Endothelial cell of umbilical vein (primary cell): ENCODE measurements at regions not wholly inside any gene's neighbourhood (a gene's known extent, or its start where the extent isn't known, plus 50 kb on each side); places are given as distances from the start of the nearest gene placed in this dataset.

Experiments used
- BruUV-seq: library from RNA; stranded (reverse); fragments of 400-500 nt; replicated peaks from 2 replicates; lab custom pipeline; 2021; lab: Mats Ljungman, UMichigan
- CTCF ChIA-PET: fragments of 300-600, 350-600 bp; sonication (Branson Sonifier 250); formaldehyde crosslinking; loops from one replicate; lab custom pipeline; 2021; ENCODE audit warnings: antibody characterized with exemption, inconsistent platforms; lab: Charles Lee
- POLR2A ChIA-PET: fragments of 300-600, 350-600 bp; sonication (Branson Sonifier 250); formaldehyde crosslinking; loops from one replicate; lab custom pipeline; 2021; ENCODE audit warnings: antibody characterized with exemption, inconsistent platforms; lab: Charles Lee
- DNase-seq: peaks from one replicate; pipeline ENCODE4 v3.0.0-alpha.2; 2011; ENCODE audit warnings: low read depth, low spot score
- FAIRE-seq: peaks from 2 replicates; lab custom pipeline; 2011; peaks lifted over from hg19 to GRCh38; lab: Jason Lieb, UNC
- H2AFZ ChIP-seq: 2 replicates; pipeline ENCODE4 v1.6.0; 2012; ENCODE audit warnings: low read depth, low read length, control low read depth, inconsistent platforms
- H3K27ac ChIP-seq: 2 replicates; pipeline ENCODE4 v1.5.1; 2011; ENCODE audit warnings: low read depth, mild to moderate bottlenecking, control low read depth, low read length, moderate library complexity; ENCODE audit not compliant: insufficient read depth
- H3K27me3 ChIP-seq, 2 experiments: 2 replicates each; pipeline versions ENCODE4 v1.6.0 to v1.6.1; 2011; ENCODE audit warnings: low read length in 2 of 2, mixed read lengths in 1 of 2; ENCODE audit not compliant: control insufficient read depth in 2 of 2, insufficient read depth in 2 of 2
- H3K36me3 ChIP-seq, 2 experiments: 2 replicates in 1 of 2; 3 replicates in 1 of 2; pipeline ENCODE4 v1.5.1; 2011; ENCODE audit warnings: low read length in 2 of 2, mild to moderate bottlenecking in 1 of 2, moderate library complexity in 1 of 2; ENCODE audit not compliant: control insufficient read depth in 2 of 2, insufficient read depth in 2 of 2; ENCODE audit errors: extremely low read depth in 1 of 2
- H3K4me1 ChIP-seq: 3 replicates; pipeline ENCODE4 v1.5.1; 2011; ENCODE audit warnings: mild to moderate bottlenecking, low read length; ENCODE audit not compliant: control insufficient read depth, insufficient read depth; ENCODE audit errors: extremely low read depth
- H3K4me2 ChIP-seq: 2 replicates; pipeline ENCODE4 v1.6.1; 2011; ENCODE audit warnings: low read length, control low read depth, mixed read lengths; ENCODE audit not compliant: insufficient read depth
- H3K4me3 ChIP-seq, 3 experiments: fragments of 200-600 bp in 1 of 3; sonication (generic), shearing (Covaris generic) in 1 of 3; replicated peaks in 1 of 3; 2 replicates each; pipeline ENCODE4 v1.5.1; 2011 to 2016; ENCODE audit warnings: control low read depth in 3 of 3, low read length in 3 of 3, mild to moderate bottlenecking in 2 of 3, inconsistent platforms in 1 of 3, low read depth in 1 of 3, moderate library complexity in 1 of 3; ENCODE audit not compliant: insufficient read depth in 1 of 3
- H3K79me2 ChIP-seq: 2 replicates; pipeline ENCODE4 v1.6.0; 2012; ENCODE audit warnings: low read length, inconsistent platforms; ENCODE audit not compliant: control insufficient read depth, insufficient read depth
- H3K9ac ChIP-seq: replicated peaks from 2 replicates; pipeline ENCODE3; 2011; ENCODE audit warnings: low read length, control low read depth; ENCODE audit not compliant: insufficient read depth; ENCODE audit errors: extremely low read depth
- H3K9me1 ChIP-seq: replicated peaks from 3 replicates; pipeline ENCODE4 v1.6.0; 2011; ENCODE audit warnings: mild to moderate bottlenecking, low read length; ENCODE audit not compliant: control insufficient read depth, insufficient read depth; ENCODE audit errors: extremely low read depth
- H3K9me3 ChIP-seq: replicated peaks from 2 replicates; pipeline ENCODE4 v1.5.1; 2012; ENCODE audit warnings: low read length, inconsistent platforms; ENCODE audit not compliant: control insufficient read depth, insufficient read depth
- H4K20me1 ChIP-seq: replicated peaks from 2 replicates; pipeline ENCODE3; 2011; ENCODE audit warnings: mild to moderate bottlenecking, low read length; ENCODE audit not compliant: control insufficient read depth, insufficient read depth; ENCODE audit errors: extremely low read depth
- EZH2 ChIP-seq: IDR thresholded peaks from 2 replicates; pipeline ENCODE4 v1.6.1; 2012; ENCODE audit warnings: borderline replicate concordance, low read depth, mild to moderate bottlenecking, moderate library complexity, low read length, inconsistent platforms; ENCODE audit not compliant: severe bottlenecking
- FOS ChIP-seq: IDR thresholded peaks from 2 replicates; pipeline ENCODE4 v1.6.1; 2011; ENCODE audit warnings: mild to moderate bottlenecking, low read length, moderate library complexity, borderline replicate concordance; ENCODE audit not compliant: insufficient read depth
- GATA2 ChIP-seq: IDR thresholded peaks from 2 replicates; pipeline ENCODE4 v1.7.0; 2011; ENCODE audit warnings: low read depth, mild to moderate bottlenecking, moderate library complexity, mixed read lengths, low read length; ENCODE audit not compliant: insufficient read length, insufficient read depth
- JUN ChIP-seq: IDR thresholded peaks from 2 replicates; pipeline ENCODE4 v1.6.1; 2011; ENCODE audit warnings: borderline replicate concordance, low read depth; ENCODE audit not compliant: insufficient read length, insufficient read depth
- MYC ChIP-seq: IDR thresholded peaks from one replicate; pipeline ENCODE4 v1.6.1; 2011; ENCODE audit warnings: mild to moderate bottlenecking, low read depth, low read length
- POLR2A ChIP-seq: IDR thresholded peaks from 2 replicates; pipeline ENCODE4 v1.6.1; 2012; ENCODE audit warnings: low read depth, mild to moderate bottlenecking, control low read depth, low read length
- POLR2AphosphoS5 ChIP-seq: IDR thresholded peaks from 2 replicates; pipeline ENCODE4 v1.6.1; 2012; ENCODE audit warnings: low read depth, mild to moderate bottlenecking, control low read depth, low read length, moderate library complexity; ENCODE audit not compliant: insufficient read depth
- dilution Hi-C: fragments of 300-500 bp; cut with MboI; formaldehyde crosslinking; loops from one replicate; pipeline ENCODE4 v1.15.0; 2019; ENCODE audit warnings: low sequenced_read_pairs; ENCODE audit not compliant: extremely low pct_ligation_motif_present
- intact Hi-C: fragments of 100-400 bp; cut with micrococcal nuclease; formaldehyde crosslinking; loops from one replicate; pipeline ENCODE4 v1.10.0; 2022
- TF ChIP-seq, protein P1 (sequence below): IDR thresholded peaks from 2 replicates; pipeline ENCODE4 v1.6.1; 2011; ENCODE audit not compliant: insufficient read depth, insufficient read length
- TF ChIP-seq, protein P2 (sequence below), 2 donors: IDR thresholded peaks; 1 replicate in 1 of 2; 2 replicates in 1 of 2; pipeline ENCODE4 v1.5.1; 2011; ENCODE audit warnings: low read length in 2 of 2, mild to moderate bottlenecking in 2 of 2, moderate library complexity in 2 of 2, control low read depth in 1 of 2, inconsistent platforms in 1 of 2, low read depth in 1 of 2; ENCODE audit not compliant: insufficient read depth in 1 of 2; ENCODE audit errors: extremely low read depth in 1 of 2

DNA sequence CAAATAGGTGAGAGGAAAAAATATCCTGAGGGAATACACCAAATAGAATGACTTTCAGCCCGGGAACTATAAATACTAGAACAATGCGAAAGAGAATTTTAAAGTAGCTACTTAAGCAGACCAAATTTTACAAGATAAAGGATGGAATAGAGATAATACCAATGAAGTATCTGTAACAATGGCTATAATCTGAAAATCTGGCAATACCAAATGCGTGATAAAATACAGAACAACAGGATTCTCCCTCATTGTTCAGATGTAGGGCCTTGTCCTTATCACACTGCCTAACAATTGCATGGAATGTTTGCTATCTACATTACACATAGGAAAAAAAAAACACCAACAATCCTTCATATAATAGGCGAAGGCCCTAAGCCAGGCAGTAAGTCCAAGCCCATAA, 815.4 kb upstream of the MDGA2 start:
- dilution Hi-C loops, result no loop called here
- H3K4me3 ChIP-seq, result no peak overlapping the region
- ChIA-PET CTCF (no interaction called here), POLR2A (no interaction called here)
- no peak for DNase-seq
- H3K4me2 ChIP-seq, result no peak overlapping the region
- no peaks in the 10 kb centered on the region for H3K9me3 ChIP-seq
- H3K4me1 ChIP-seq, result no peaks in the 10 kb centered on the region
- H2AFZ ChIP-seq, result no peak overlapping the region
- no peak overlapping the region for H3K27ac ChIP-seq
- FAIRE-seq, result no peak
- no peak overlapping the region for H3K9ac ChIP-seq
- TF ChIP-seq, protein P1, sequence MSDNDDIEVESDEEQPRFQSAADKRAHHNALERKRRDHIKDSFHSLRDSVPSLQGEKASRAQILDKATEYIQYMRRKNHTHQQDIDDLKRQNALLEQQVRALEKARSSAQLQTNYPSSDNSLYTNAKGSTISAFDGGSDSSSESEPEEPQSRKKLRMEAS, result no peak
- TF ChIP-seq MYC (no peak), POLR2A (no peak), JUN (no peak), FOS (no peak), GATA2 (no peak), EZH2 (no peak), POLR2AphosphoS5 (no peak)
- TF ChIP-seq, protein P2, sequence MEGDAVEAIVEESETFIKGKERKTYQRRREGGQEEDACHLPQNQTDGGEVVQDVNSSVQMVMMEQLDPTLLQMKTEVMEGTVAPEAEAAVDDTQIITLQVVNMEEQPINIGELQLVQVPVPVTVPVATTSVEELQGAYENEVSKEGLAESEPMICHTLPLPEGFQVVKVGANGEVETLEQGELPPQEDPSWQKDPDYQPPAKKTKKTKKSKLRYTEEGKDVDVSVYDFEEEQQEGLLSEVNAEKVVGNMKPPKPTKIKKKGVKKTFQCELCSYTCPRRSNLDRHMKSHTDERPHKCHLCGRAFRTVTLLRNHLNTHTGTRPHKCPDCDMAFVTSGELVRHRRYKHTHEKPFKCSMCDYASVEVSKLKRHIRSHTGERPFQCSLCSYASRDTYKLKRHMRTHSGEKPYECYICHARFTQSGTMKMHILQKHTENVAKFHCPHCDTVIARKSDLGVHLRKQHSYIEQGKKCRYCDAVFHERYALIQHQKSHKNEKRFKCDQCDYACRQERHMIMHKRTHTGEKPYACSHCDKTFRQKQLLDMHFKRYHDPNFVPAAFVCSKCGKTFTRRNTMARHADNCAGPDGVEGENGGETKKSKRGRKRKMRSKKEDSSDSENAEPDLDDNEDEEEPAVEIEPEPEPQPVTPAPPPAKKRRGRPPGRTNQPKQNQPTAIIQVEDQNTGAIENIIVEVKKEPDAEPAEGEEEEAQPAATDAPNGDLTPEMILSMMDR (IDR thresholded peaks at IDR 0.05; ENCODE audit: extremely low read depth in 1 of 2, insufficient read depth in 1 of 2, low read depth in 1 of 2, low read length in 2 of 2), result no peak
- no peaks in the 10 kb centered on the region for H4K20me1 ChIP-seq
- H3K36me3 ChIP-seq, result no peaks in the 10 kb centered on the region
- H3K9me1 ChIP-seq, result no peaks in the 10 kb centered on the region
- intact Hi-C loops, result no loop called here
- no peaks in the 10 kb centered on the region for H3K79me2 ChIP-seq
- no peaks in the 10 kb centered on the region for H3K27me3 ChIP-seq
- BruUV-seq, result no TSS peak
